HG03095 (cell line): ENCODE measurements at regions not wholly inside any gene's neighbourhood (a gene's known extent, or its start where the extent isn't known, plus 50 kb on each side); places are given as distances from the start of the nearest gene placed in this dataset.

ENCODE experiments used
- ATAC-seq: cut with Tn5 transposase; IDR thresholded peaks from one replicate; pipeline ENCODE4 v1.9.1; 2021; ENCODE audit warnings: moderate library complexity; ENCODE audit not compliant: unreplicated experiment

- ATAC-seq = no peak
Measured at GRCh38 chr2:143833015-143833660, 686.8 kb downstream of the ZEB2 start.

- no peak for ATAC-seq
Measured at GRCh38 chr2:143830476-143830875, 689.4 kb downstream of the ZEB2 start.

- no peak for ATAC-seq
Measured at GRCh38 chr2:143828763-143829537, 691.0 kb downstream of the ZEB2 start.

GRCh38 chr2:143824791-143825190, 695.1 kb downstream of the ZEB2 start:
- ATAC-seq = no peak

GRCh38 chr2:143823876-143824275, 694.7 kb downstream of the ARHGAP15 start:
- ATAC-seq = no peak

GRCh38 chr2:143823296-143823695, 694.1 kb downstream of the ARHGAP15 start:
- ATAC-seq = no peak

- no peak for ATAC-seq
Measured at GRCh38 chr2:143822736-143823135, 693.5 kb downstream of the ARHGAP15 start.

- ATAC-seq = no peak
Measured at GRCh38 chr2:143819764-143820163, 690.5 kb downstream of the ARHGAP15 start.

GRCh38 chr2:143819190-143819735, 690.0 kb downstream of the ARHGAP15 start:
- ATAC-seq = no peak
